Fibroblast of mammary gland (primary cell): ENCODE measurements at regions not wholly inside any gene's neighbourhood (a gene's known extent, or its start where the extent isn't known, plus 50 kb on each side); places are given as distances from the start of the nearest gene placed in this dataset.

Experiments
- DNase-seq: peaks from one replicate; pipeline ENCODE4 v3.0.0-alpha.2; 2010; ENCODE audit warnings: low read depth
- H3K4me3 ChIP-seq: 2 replicates; pipeline ENCODE4 v1.5.1; 2011; ENCODE audit warnings: low read depth, mild to moderate bottlenecking, low read length, moderate library complexity; ENCODE audit not compliant: control insufficient read depth
- TF ChIP-seq, protein P1 (sequence below): conservative IDR thresholded peaks from 2 replicates; pipeline ENCODE4 v1.5.1; 2011; ENCODE audit warnings: low read depth, low read length, inconsistent platforms; ENCODE audit not compliant: control insufficient read depth, insufficient read depth

DNA sequence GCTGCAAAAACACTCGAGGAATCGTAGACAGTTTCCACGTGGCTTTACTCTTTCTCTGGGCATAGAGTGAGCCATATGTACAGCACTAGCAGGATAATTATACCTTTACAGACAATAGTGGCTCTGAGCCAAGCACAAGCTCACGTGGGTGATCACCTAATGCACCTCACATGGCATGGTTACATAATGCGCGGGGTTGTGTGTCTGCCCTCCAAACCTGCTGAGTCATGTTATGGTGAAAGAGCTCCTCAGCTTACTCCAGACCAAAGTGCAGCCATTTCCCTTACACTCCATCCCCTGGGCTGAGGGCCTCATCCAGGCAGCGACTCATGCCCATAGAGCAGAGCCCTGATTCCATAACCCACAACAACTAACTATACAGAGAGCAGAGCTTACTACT lies 1458.4 kb upstream of the CADM2 start:
- TF ChIP-seq, protein P1, sequence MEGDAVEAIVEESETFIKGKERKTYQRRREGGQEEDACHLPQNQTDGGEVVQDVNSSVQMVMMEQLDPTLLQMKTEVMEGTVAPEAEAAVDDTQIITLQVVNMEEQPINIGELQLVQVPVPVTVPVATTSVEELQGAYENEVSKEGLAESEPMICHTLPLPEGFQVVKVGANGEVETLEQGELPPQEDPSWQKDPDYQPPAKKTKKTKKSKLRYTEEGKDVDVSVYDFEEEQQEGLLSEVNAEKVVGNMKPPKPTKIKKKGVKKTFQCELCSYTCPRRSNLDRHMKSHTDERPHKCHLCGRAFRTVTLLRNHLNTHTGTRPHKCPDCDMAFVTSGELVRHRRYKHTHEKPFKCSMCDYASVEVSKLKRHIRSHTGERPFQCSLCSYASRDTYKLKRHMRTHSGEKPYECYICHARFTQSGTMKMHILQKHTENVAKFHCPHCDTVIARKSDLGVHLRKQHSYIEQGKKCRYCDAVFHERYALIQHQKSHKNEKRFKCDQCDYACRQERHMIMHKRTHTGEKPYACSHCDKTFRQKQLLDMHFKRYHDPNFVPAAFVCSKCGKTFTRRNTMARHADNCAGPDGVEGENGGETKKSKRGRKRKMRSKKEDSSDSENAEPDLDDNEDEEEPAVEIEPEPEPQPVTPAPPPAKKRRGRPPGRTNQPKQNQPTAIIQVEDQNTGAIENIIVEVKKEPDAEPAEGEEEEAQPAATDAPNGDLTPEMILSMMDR, result no peak
- no peak overlapping the region for H3K4me3 ChIP-seq
- no peak for DNase-seq

DNA sequence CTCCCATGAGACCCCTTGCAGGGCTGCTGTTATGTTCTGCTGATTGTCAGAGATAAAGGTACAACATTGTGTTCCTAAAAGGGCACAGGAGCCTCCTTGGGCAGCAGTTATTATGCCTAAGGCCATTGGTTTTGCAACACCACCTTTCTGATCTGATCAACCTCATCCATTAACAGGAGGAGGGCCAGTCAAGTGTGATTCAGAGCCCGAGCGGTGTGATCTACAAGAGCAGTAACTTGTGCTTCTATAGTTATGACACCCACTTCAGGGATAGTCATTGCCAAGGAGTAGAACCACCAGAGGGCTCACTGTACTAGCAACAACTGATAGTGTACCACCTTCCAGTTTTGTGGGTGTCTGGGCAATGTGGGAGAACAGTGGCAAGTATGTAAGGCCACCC lies 1457.9 kb upstream of the CADM2 start:
- no peak overlapping the region for H3K4me3 ChIP-seq
- no peak for DNase-seq
- TF ChIP-seq, protein P1, result no peak

DNA sequence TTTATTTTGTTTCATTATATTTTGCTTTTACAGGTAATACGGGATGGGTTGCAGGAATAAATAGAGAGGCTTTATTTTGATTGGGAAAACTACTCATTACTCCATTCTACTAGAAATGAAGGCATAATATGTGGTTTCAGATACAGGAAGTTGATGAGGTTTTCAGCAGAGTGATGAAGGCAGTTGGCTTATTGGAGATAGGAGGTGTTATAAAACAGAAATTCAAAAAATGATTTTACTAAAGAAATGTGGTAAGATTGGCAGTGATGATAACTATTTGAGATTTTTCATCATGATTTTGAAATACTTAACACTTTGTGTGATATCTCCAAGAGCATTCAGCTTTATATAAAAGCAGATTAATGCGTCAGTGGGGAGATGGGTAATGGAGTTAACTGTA lies 1445.7 kb upstream of the CADM2 start:
- TF ChIP-seq, protein P1, result no peak
- no peak for DNase-seq
- H3K4me3 ChIP-seq, result no peak overlapping the region

DNA sequence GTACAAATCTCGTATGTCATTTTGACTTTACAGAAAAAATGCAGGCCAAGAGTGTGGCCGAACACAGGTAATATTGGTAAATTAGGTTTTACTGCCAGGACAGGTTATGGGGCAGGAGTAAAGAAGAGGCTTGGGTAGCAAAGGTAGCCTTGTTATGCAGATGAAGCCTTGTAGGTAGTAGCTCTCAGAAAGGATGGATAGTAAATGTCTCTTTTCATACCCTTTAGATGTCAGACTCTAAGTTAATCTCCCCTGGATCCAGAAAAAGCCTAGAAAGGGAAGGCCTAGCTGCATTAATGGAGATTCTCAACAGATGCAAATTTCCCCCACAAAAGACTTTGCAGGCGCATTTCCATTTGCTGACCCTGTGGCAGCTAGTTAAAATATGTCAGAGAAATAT lies 1445.1 kb upstream of the CADM2 start:
- TF ChIP-seq, protein P1, result no peak
- no peak overlapping the region for H3K4me3 ChIP-seq
- DNase-seq, result no peak

DNA sequence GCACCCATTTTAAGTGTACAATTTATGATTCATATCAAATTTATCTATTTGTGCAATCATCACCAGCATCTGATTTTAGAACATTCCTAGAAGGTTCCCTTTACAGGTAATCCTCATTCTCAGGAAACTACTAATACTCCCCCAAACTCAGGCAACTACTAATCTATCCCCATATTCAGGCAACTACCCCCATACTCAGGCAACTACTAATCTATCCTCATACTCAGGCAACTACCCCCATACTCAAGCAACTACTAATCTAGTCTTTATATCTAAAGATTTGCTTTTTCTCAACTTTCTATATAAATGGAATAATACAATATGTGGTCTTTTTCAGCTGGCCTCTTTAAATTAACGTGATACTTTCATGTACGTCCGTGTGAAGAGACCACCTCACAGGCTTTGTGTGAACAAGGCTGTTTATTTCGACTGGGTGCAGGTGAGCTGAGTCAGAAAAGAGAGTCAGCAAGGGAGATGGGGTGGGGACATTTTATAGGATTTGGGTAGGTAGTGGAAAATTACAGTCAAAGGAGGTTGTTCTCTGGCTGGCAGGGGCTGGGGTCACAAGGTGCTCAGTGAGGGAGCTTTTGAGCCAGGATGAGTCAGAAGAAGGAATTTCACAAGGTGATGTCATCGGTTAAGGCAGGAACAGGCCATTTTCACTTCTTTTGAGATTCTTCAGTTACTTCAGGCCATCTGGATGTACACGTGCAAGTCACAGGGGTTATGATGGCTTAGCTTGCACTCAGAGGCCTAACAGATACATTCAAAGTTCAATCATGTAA lies 1444.5 kb upstream of the CADM2 start:
- H3K4me3 ChIP-seq, result no peak overlapping the region
- DNase-seq, result no peak
- TF ChIP-seq, protein P1, result no peak

DNA sequence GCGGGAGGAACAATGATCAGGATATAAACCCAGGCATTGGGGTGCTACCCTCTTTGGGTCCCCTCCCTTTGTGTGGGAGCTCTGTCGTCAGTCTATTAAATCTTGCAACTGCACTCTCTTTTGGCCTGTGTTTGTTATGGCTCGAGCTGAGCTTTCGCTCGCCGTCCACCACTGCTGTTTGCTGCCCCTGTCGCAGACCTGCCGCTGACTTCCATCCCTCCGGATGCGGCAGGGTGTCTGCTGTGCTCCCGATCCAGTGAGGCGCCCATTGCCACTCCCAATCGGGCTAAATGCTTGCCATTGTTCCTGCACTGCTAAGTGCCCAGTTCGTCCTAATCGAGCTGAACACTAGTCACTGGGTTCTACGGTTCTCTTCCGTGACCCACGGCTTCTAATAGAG lies 1443.7 kb upstream of the CADM2 start:
- no peak overlapping the region for H3K4me3 ChIP-seq
- TF ChIP-seq, protein P1, result no peak
- DNase-seq, result no peak

DNA sequence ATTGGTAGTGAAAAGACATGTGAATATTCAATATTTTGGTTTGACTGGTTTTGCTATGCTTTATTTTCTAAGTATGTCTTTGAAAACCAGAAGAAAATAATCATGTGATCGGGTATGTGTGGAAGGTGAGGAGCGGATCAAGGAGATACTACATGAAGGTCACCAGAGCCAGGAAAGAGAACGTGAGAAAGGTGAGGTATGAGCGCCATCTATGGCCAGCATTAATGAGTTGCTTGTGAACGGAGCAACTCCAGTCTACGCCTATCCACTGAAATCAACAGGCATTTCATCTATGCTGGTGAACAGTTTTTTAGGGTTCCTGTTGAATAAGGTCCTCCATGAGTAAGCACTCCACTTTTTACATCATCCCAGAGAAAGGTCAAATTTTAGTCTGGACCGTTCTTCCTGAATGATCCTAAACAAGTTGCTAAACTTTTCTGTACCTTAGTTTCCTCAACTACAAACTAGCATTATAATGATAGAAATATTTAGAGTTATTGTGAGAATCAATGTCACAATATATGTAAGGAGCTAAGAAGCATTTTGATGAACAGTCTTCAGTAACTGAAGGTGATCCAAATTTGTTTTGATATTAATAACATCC lies 1435.2 kb upstream of the CADM2 start:
- TF ChIP-seq, protein P1, result peak; percentile 29
- DNase-seq, result peak; percentile 27
- H3K4me3 ChIP-seq, result no peak overlapping the region
